ENCODE measurements at regions not wholly inside any gene's neighbourhood (a gene's known extent, or its start where the extent isn't known, plus 50 kb on each side); places are given as distances from the start of the nearest gene placed in this dataset.
A peak's percentile ranks its signal among the peaks of the same experiment; 100 is the strongest.
"Not testable (repeated sequence)": the region's sequence is repeated elsewhere in the genome, so short reads cannot be mapped to it uniquely, and the experiment has no call there.

GRCh38 chr20:40269274-40269673 lies 419.8 kb downstream of the MAFB start:
- not testable (repeated sequence) for H3K27ac ChIP-seq (replicated peaks; ENCODE audit: low read length)

GRCh38 chr20:40268321-40269075 lies 420.5 kb downstream of the MAFB start:
- no peak overlapping the region for H3K27ac ChIP-seq (replicated peaks; ENCODE audit: low read length)
- no peak overlapping the region for H4K91ac ChIP-seq (ENCODE audit: low read depth, low read length, poor library complexity)
- H3K4me2 ChIP-seq (ENCODE audit: insufficient read depth, low read length, poor library complexity, severe bottlenecking): no peak overlapping the region
- H3K4me1 ChIP-seq (ENCODE audit: control insufficient read depth in 2 of 2, insufficient read depth in 1 of 2, low read depth in 1 of 2, low read length in 2 of 2): no peaks in the 10 kb centered on the region
- H3K14ac ChIP-seq (ENCODE audit: low read length): no peak overlapping the region
- no peak overlapping the region for H4K8ac ChIP-seq (ENCODE audit: low read depth, low read length)
- no peaks in the 10 kb centered on the region for H3K79me1 ChIP-seq (ENCODE audit: low read depth, low read length)
- H3K27me3 ChIP-seq (ENCODE audit: control insufficient read depth in 3 of 3, insufficient read depth in 3 of 3, low read depth in 1 of 3, low read length in 3 of 3): no peaks in the 10 kb centered on the region
- no peak overlapping the region for H3K4me3 ChIP-seq (ENCODE audit: low read length in 2 of 2)
- no peak overlapping the region for H2AFZ ChIP-seq (ENCODE audit: low read length)
- H2BK120ac ChIP-seq (ENCODE audit: low read depth, low read length): no peak overlapping the region
- H3K23ac ChIP-seq (ENCODE audit: low read depth, low read length, poor library complexity): no peak overlapping the region
- no peak overlapping the region for H2BK15ac ChIP-seq (ENCODE audit: low read length)
- no peak overlapping the region for H3K9ac ChIP-seq (ENCODE audit: low read depth, low read length, poor library complexity)
- H3K36me3 ChIP-seq (replicated peaks in 1 of 2; ENCODE audit: control insufficient read depth in 2 of 2, insufficient read depth in 2 of 2, low read length in 2 of 2): no peaks in the 10 kb centered on the region
- H3K4ac ChIP-seq (ENCODE audit: low read length): no peak overlapping the region
- H2BK12ac ChIP-seq (ENCODE audit: low read length): no peak overlapping the region
- H2AK5ac ChIP-seq (ENCODE audit: low read depth, low read length): peak overlapping the region; percentile 48
- no CpG with 5 or more reads among the region's 3 CpGs for WGBS, 2 donors (ENCODE audit: extremely low coverage in 2 of 2, insufficient read length in 2 of 2, insufficient replicate concordance in 1 of 2)
- no peak overlapping the region for H2BK5ac ChIP-seq (ENCODE audit: low read length)
- H3K9me3 ChIP-seq (replicated peaks in 1 of 2; ENCODE audit: control insufficient read depth in 2 of 2, insufficient read depth in 1 of 2, low read depth in 1 of 2, low read length in 2 of 2): no peaks in the 10 kb centered on the region
- H3K18ac ChIP-seq (ENCODE audit: low read length): no peak overlapping the region
- DNase-seq (ENCODE audit: low spot score): no peak

More at GRCh38 chr20:40269274-40269673, 419.8 kb downstream of the MAFB start:
- H3K36me3 ChIP-seq (replicated peaks in 1 of 2; ENCODE audit: control insufficient read depth in 2 of 2, insufficient read depth in 2 of 2, low read length in 2 of 2); H4K91ac ChIP-seq (ENCODE audit: low read depth, low read length, poor library complexity); H3K14ac ChIP-seq (ENCODE audit: low read length); H3K79me1 ChIP-seq (ENCODE audit: low read depth, low read length); H3K4ac ChIP-seq (ENCODE audit: low read length); H2BK5ac ChIP-seq (ENCODE audit: low read length); H3K18ac ChIP-seq (ENCODE audit: low read length); H2BK15ac ChIP-seq (ENCODE audit: low read length); H3K4me2 ChIP-seq (ENCODE audit: insufficient read depth, low read length, poor library complexity, severe bottlenecking); H3K23ac ChIP-seq (ENCODE audit: low read depth, low read length, poor library complexity); DNase-seq (ENCODE audit: low spot score); H4K8ac ChIP-seq (ENCODE audit: low read depth, low read length); H2BK120ac ChIP-seq (ENCODE audit: low read depth, low read length); H2AK5ac ChIP-seq (ENCODE audit: low read depth, low read length); H3K4me3 ChIP-seq (ENCODE audit: low read length in 2 of 2); H3K4me1 ChIP-seq (ENCODE audit: control insufficient read depth in 2 of 2, insufficient read depth in 1 of 2, low read depth in 1 of 2, low read length in 2 of 2); H2AFZ ChIP-seq (ENCODE audit: low read length); H2BK12ac ChIP-seq (ENCODE audit: low read length); H3K9me3 ChIP-seq (replicated peaks in 1 of 2; ENCODE audit: control insufficient read depth in 2 of 2, insufficient read depth in 1 of 2, low read depth in 1 of 2, low read length in 2 of 2); H3K27me3 ChIP-seq (ENCODE audit: control insufficient read depth in 3 of 3, insufficient read depth in 3 of 3, low read depth in 1 of 3, low read length in 3 of 3); H3K9ac ChIP-seq (ENCODE audit: low read depth, low read length, poor library complexity): not testable (repeated sequence)
- WGBS, 2 donors (ENCODE audit: extremely low coverage in 2 of 2, insufficient read length in 2 of 2, insufficient replicate concordance in 1 of 2): no CpG with 5 or more reads among the region's 11 CpGs

GRCh38 chr20:40265825-40266533 lies 423.1 kb downstream of the MAFB start:
- Histone ChIP-seq H3K36me3 (replicated peaks in 1 of 2; ENCODE audit: control insufficient read depth in 2 of 2, insufficient read depth in 2 of 2, low read length in 2 of 2) (no peaks in the 10 kb centered on the region), H3K4me1 (ENCODE audit: control insufficient read depth in 2 of 2, insufficient read depth in 1 of 2, low read depth in 1 of 2, low read length in 2 of 2) (no peaks in the 10 kb centered on the region), H3K4ac (ENCODE audit: low read length) (no peak overlapping the region), H3K4me2 (ENCODE audit: insufficient read depth, low read length, poor library complexity, severe bottlenecking) (no peak overlapping the region), H2BK5ac (ENCODE audit: low read length) (no peak overlapping the region), H3K9me3 (replicated peaks in 1 of 2; ENCODE audit: control insufficient read depth in 2 of 2, insufficient read depth in 1 of 2, low read depth in 1 of 2, low read length in 2 of 2) (no peaks in the 10 kb centered on the region), H2AK5ac (ENCODE audit: low read depth, low read length) (no peak overlapping the region), H3K9ac (ENCODE audit: low read depth, low read length, poor library complexity) (no peak overlapping the region), H2BK120ac (ENCODE audit: low read depth, low read length) (no peak overlapping the region), H3K4me3 (ENCODE audit: low read length in 2 of 2) (no peak overlapping the region), H3K79me1 (ENCODE audit: low read depth, low read length) (no peaks in the 10 kb centered on the region), H3K27ac (replicated peaks; ENCODE audit: low read length) (no peak overlapping the region), H4K8ac (ENCODE audit: low read depth, low read length) (no peak overlapping the region), H2BK12ac (ENCODE audit: low read length) (no peak overlapping the region), H3K18ac (ENCODE audit: low read length) (no peak overlapping the region), H4K91ac (ENCODE audit: low read depth, low read length, poor library complexity) (no peak overlapping the region), H3K23ac (ENCODE audit: low read depth, low read length, poor library complexity) (no peak overlapping the region), H2BK15ac (ENCODE audit: low read length) (no peak overlapping the region), H3K14ac (ENCODE audit: low read length) (no peak overlapping the region), H2AFZ (ENCODE audit: low read length) (no peak overlapping the region), H3K27me3 (ENCODE audit: control insufficient read depth in 3 of 3, insufficient read depth in 3 of 3, low read depth in 1 of 3, low read length in 3 of 3) (no peaks in the 10 kb centered on the region)
- WGBS, 2 donors (ENCODE audit: extremely low coverage in 2 of 2, insufficient read length in 2 of 2, insufficient replicate concordance in 1 of 2): no CpG with 5 or more reads among the region's 6 CpGs
- no peak for DNase-seq (ENCODE audit: low spot score)

GRCh38 chr20:40262219-40262618 lies 426.8 kb downstream of the MAFB start:
- Histone ChIP-seq H3K79me1 (ENCODE audit: low read depth, low read length) (no peaks in the 10 kb centered on the region), H3K4me2 (ENCODE audit: insufficient read depth, low read length, poor library complexity, severe bottlenecking) (no peak overlapping the region), H2BK15ac (ENCODE audit: low read length) (no peak overlapping the region), H3K27me3 (ENCODE audit: control insufficient read depth in 3 of 3, insufficient read depth in 3 of 3, low read depth in 1 of 3, low read length in 3 of 3) (no peaks in the 10 kb centered on the region), H3K18ac (ENCODE audit: low read length) (no peak overlapping the region), H3K9ac (ENCODE audit: low read depth, low read length, poor library complexity) (no peak overlapping the region), H2BK12ac (ENCODE audit: low read length) (no peak overlapping the region), H2AK5ac (ENCODE audit: low read depth, low read length) (no peak overlapping the region), H2BK120ac (ENCODE audit: low read depth, low read length) (no peak overlapping the region), H4K8ac (ENCODE audit: low read depth, low read length) (no peak overlapping the region), H3K14ac (ENCODE audit: low read length) (no peak overlapping the region), H3K9me3 (replicated peaks in 1 of 2; ENCODE audit: control insufficient read depth in 2 of 2, insufficient read depth in 1 of 2, low read depth in 1 of 2, low read length in 2 of 2) (no peaks in the 10 kb centered on the region), H2AFZ (ENCODE audit: low read length) (no peak overlapping the region), H3K27ac (replicated peaks; ENCODE audit: low read length) (no peak overlapping the region), H4K91ac (ENCODE audit: low read depth, low read length, poor library complexity) (no peak overlapping the region), H3K36me3 (replicated peaks in 1 of 2; ENCODE audit: control insufficient read depth in 2 of 2, insufficient read depth in 2 of 2, low read length in 2 of 2) (no peaks in the 10 kb centered on the region), H3K4ac (ENCODE audit: low read length) (no peak overlapping the region), H3K4me1 (ENCODE audit: control insufficient read depth in 2 of 2, insufficient read depth in 1 of 2, low read depth in 1 of 2, low read length in 2 of 2) (no peaks in the 10 kb centered on the region), H3K23ac (ENCODE audit: low read depth, low read length, poor library complexity) (no peak overlapping the region), H3K4me3 (ENCODE audit: low read length in 2 of 2) (no peak overlapping the region), H2BK5ac (ENCODE audit: low read length) (no peak overlapping the region)
- no CpG with 5 or more reads among the region's 2 CpGs for WGBS, 2 donors (ENCODE audit: extremely low coverage in 2 of 2, insufficient read length in 2 of 2, insufficient replicate concordance in 1 of 2)
- no peak for DNase-seq (ENCODE audit: low spot score)

All from neuronal stem cell (in vitro differentiated cells).